Mesodermal cell (in vitro differentiated cells): ENCODE measurements at regions not wholly inside any gene's neighbourhood (a gene's known extent, or its start where the extent isn't known, plus 50 kb on each side); places are given as distances from the start of the nearest gene placed in this dataset.

Source experiments
- H3K27ac ChIP-seq: 2 replicates; pipeline ENCODE4 v1.7.0; 2013; ENCODE audit warnings: mild to moderate bottlenecking, low read depth, low read length, moderate library complexity; ENCODE audit not compliant: severe bottlenecking
- H3K36me3 ChIP-seq: 2 replicates; pipeline ENCODE4 v1.7.1; 2013; ENCODE audit warnings: mild to moderate bottlenecking, low read length, moderate library complexity; ENCODE audit not compliant: control insufficient read depth, insufficient read depth
- H3K4me1 ChIP-seq: one replicate; pipeline ENCODE4 v1.7.1; 2013; ENCODE audit warnings: mild to moderate bottlenecking, low read length; ENCODE audit not compliant: insufficient read depth, control insufficient read depth, poor library complexity, severe bottlenecking
- H3K4me3 ChIP-seq: 2 replicates; pipeline ENCODE4 v1.7.0; 2013; ENCODE audit warnings: low read length, control low read depth, mild to moderate bottlenecking; ENCODE audit not compliant: insufficient read depth, poor library complexity, severe bottlenecking; ENCODE audit errors: extremely low read depth
- H3K9me3 ChIP-seq: 2 replicates; pipeline ENCODE4 v1.7.1; 2013; ENCODE audit warnings: mild to moderate bottlenecking, low read length, moderate library complexity; ENCODE audit not compliant: control insufficient read depth
- WGBS, 2 experiments: methylation state at CpG; one replicate each; pipeline ENCODE4 v1.1.5; 2013; ENCODE audit warnings: missing lambda C conversion rate in 2 of 2; ENCODE audit not compliant: insufficient coverage in 2 of 2; 5-methylcytosine and 5-hydroxymethylcytosine counted together

- Histone ChIP-seq H3K36me3 (no peaks in the 10 kb centered on the region), H3K4me1 (no peaks in the 10 kb centered on the region), H3K9me3 (no peaks in the 10 kb centered on the region), H3K27ac (no peak overlapping the region), H3K4me3 (no peak overlapping the region)
- WGBS, 2 experiments, result 87% methylated on average over 2 to 3 of the region's 3 CpGs
Measured at GRCh38 chr12:67558775-67559174, 89.8 kb upstream of the DYRK2 start.

GRCh38 chr12:67559751-67560150 lies 88.8 kb upstream of the DYRK2 start:
- Histone ChIP-seq H3K4me1 (no peaks in the 10 kb centered on the region), H3K4me3 (no peak overlapping the region), H3K27ac (no peak overlapping the region), H3K36me3 (no peaks in the 10 kb centered on the region), H3K9me3 (no peaks in the 10 kb centered on the region)
- WGBS, 2 experiments, result 86 to 97% methylated on average over 3 of the region's 3 CpGs

- 79 to 93% methylated on average over 2 of the region's 3 CpGs for WGBS, 2 experiments
- H3K4me1 ChIP-seq, result no peaks in the 10 kb centered on the region
- H3K36me3 ChIP-seq, result no peaks in the 10 kb centered on the region
Measured at GRCh38 chr12:67562513-67563287, 85.8 kb upstream of the DYRK2 start.

GRCh38 chr12:67568055-67568454 lies 80.5 kb upstream of the DYRK2 start:
- H3K4me1 ChIP-seq, result no peaks in the 10 kb centered on the region
- H3K4me3 ChIP-seq, result no peak overlapping the region
- WGBS, 2 experiments, result 80% methylated on average over 1 of the region's 2 CpGs; no CpG with 5 or more reads in 1 of the 2 experiments
- H3K36me3 ChIP-seq, result no peaks in the 10 kb centered on the region
- H3K9me3 ChIP-seq, result no peaks in the 10 kb centered on the region
- no peak overlapping the region for H3K27ac ChIP-seq

More at GRCh38 chr12:67562513-67563287, 85.8 kb upstream of the DYRK2 start:
- Histone ChIP-seq H3K27ac (no peak overlapping the region), H3K9me3 (no peaks in the 10 kb centered on the region), H3K4me3 (no peak overlapping the region)

GRCh38 chr12:67572492-67572891 lies 76.1 kb upstream of the DYRK2 start:
- Histone ChIP-seq H3K4me3 (no peak overlapping the region), H3K27ac (no peak overlapping the region), H3K36me3 (no peaks in the 10 kb centered on the region), H3K4me1 (no peaks in the 10 kb centered on the region), H3K9me3 (no peaks in the 10 kb centered on the region)

- H3K9me3 ChIP-seq, result no peaks in the 10 kb centered on the region
- no peaks in the 10 kb centered on the region for H3K4me1 ChIP-seq
- H3K4me3 ChIP-seq, result no peak overlapping the region
- no peaks in the 10 kb centered on the region for H3K36me3 ChIP-seq
- H3K27ac ChIP-seq, result no peak overlapping the region
- WGBS, 2 experiments, result 79 to 88% methylated on average over 1 to 3 of the region's 4 CpGs
Measured at GRCh38 chr12:67573566-67573965, 75.0 kb upstream of the DYRK2 start.

GRCh38 chr12:67578976-67579661 lies 69.4 kb upstream of the DYRK2 start:
- WGBS, 2 experiments, result no CpG with 5 or more reads among the region's 3 CpGs
- Histone ChIP-seq H3K36me3 (no peaks in the 10 kb centered on the region), H3K4me3 (no peak overlapping the region), H3K4me1 (no peaks in the 10 kb centered on the region), H3K27ac (no peak overlapping the region), H3K9me3 (no peaks in the 10 kb centered on the region)

- no peaks in the 10 kb centered on the region for H3K4me1 ChIP-seq
- no peak overlapping the region for H3K4me3 ChIP-seq
- H3K9me3 ChIP-seq, result no peaks in the 10 kb centered on the region
- WGBS, 2 experiments, result no CpG with 5 or more reads among the region's 1 CpG
- no peak overlapping the region for H3K27ac ChIP-seq
- H3K36me3 ChIP-seq, result no peaks in the 10 kb centered on the region
Measured at GRCh38 chr12:67579662-67580003, 68.9 kb upstream of the DYRK2 start.

GRCh38 chr12:67582238-67582834 lies 66.2 kb upstream of the DYRK2 start:
- no peak overlapping the region for H3K4me3 ChIP-seq
- no peak overlapping the region for H3K27ac ChIP-seq
- H3K9me3 ChIP-seq, result no peaks in the 10 kb centered on the region
- no peaks in the 10 kb centered on the region for H3K4me1 ChIP-seq
- no peaks in the 10 kb centered on the region for H3K36me3 ChIP-seq
- 83% methylated on average over 1 of the region's 3 CpGs; no CpG with 5 or more reads in 1 of the 2 experiments for WGBS, 2 experiments

GRCh38 chr12:67582844-67583243 lies 65.7 kb upstream of the DYRK2 start:
- WGBS, 2 experiments, result no CpG with 5 or more reads among the region's 2 CpGs
- Histone ChIP-seq H3K9me3 (no peaks in the 10 kb centered on the region), H3K27ac (no peak overlapping the region), H3K36me3 (no peaks in the 10 kb centered on the region), H3K4me3 (no peak overlapping the region), H3K4me1 (no peaks in the 10 kb centered on the region)

GRCh38 chr12:67586951-67587350 lies 61.6 kb upstream of the DYRK2 start:
- Histone ChIP-seq H3K4me1 (no peaks in the 10 kb centered on the region), H3K9me3 (no peaks in the 10 kb centered on the region), H3K4me3 (no peak overlapping the region), H3K27ac (no peak overlapping the region), H3K36me3 (no peaks in the 10 kb centered on the region)
- WGBS, 2 experiments, result 93 to 94% methylated on average over 3 to 4 of the region's 4 CpGs
